ENCODE measurements at regions not wholly inside any gene's neighbourhood (a gene's known extent, or its start where the extent isn't known, plus 50 kb on each side); places are given as distances from the start of the nearest gene placed in this dataset.

- no peak for TF ChIP-seq POLR2A (IDR thresholded peaks at IDR 0.05)
- TF ChIP-seq CTCF (IDR thresholded peaks at IDR 0.05): no peak
- no peak for TF ChIP-seq POLR2AphosphoS5 (IDR thresholded peaks at IDR 0.05)
Observed at GRCh38 chr16:73877150-73877549, 419.5 kb upstream of the PSMD7 start.

Measured in upper lobe of left lung (tissue), 4 donors.